ENCODE measurements at regions not wholly inside any gene's neighbourhood (a gene's known extent, or its start where the extent isn't known, plus 50 kb on each side); places are given as distances from the start of the nearest gene placed in this dataset.

DNA sequence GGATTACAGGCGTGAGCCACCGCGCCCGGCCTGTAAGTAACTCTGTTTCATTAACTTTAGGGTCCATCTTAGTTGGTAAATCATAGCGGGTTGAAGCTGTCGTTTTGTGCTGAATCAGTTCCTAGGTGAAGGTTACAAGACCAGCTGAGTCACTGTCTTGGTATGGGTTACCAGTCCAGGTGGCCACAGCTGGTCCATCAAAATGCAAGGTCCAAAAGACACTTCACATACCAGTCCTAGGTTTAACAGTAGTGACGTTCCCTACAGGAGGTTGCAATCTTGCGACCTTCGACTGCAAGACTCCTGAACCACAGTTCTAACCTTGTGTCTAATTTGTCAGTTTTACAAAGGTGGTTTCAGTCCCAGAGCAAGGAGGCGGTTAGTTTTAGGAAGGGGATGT lies 160.1 kb upstream of the ATP10A start:
- TF ChIP-seq GATA2 (IDR thresholded peaks at IDR 0.05; ENCODE audit: low read depth, low read length) (no peak), GATA3 (IDR thresholded peaks at IDR 0.05; ENCODE audit: low read depth, low read length) (no peak)

DNA sequence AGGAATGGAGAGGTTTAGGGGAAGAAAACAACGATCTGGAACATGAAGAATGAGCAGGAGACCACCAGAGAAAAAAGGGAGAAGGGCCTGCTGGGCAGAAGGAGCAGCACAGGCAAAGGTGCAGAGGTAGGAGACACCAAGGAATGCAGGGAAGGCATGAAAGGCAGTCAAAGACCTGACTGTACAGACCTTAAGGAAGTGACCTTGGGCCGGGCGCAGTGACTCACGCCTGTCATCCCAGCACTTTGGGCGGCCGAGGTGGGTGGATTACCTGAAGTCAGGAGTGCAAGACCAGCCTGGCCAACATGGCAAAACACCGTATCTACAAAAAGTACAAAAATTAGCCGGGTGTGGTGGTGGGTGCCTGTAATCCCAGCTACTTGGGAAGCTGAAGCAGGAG lies 157.7 kb upstream of the ATP10A start:
- TF ChIP-seq GATA2 (IDR thresholded peaks at IDR 0.05; ENCODE audit: low read depth, low read length), result no peak
- no peak for TF ChIP-seq GATA3 (IDR thresholded peaks at IDR 0.05; ENCODE audit: low read depth, low read length)

GRCh38 chr15:26017665-26018064 lies 154.5 kb upstream of the ATP10A start:
- no peak for TF ChIP-seq GATA3 (IDR thresholded peaks at IDR 0.05; ENCODE audit: low read depth, low read length)
- no peak for TF ChIP-seq GATA2 (IDR thresholded peaks at IDR 0.05; ENCODE audit: low read depth, low read length)

DNA sequence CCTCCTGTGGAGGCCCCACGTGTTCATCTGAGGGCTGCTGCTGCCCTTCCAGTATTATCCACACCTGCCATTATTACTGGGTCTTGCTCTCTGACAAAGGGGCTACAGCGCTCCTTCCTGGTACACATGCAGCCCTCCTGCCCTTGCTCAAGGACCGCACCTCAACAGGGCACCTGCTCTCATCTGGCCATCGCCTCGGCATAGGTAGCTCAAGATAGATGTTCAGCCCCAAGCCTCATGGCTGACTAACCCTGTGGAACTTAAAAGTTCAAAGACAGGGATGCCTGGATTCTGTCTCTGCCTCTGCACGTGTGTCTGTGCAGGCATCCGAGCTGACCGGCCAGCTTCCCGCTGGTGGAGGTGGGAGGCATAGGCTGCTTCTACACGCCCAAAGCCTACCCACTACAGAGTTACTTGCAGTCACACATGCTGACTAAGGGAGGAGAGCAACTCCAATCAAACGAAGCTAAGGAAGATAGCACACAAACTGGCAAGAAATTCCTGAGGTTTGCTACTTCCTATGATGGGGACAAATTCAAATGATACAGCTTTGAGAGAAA lies 152.5 kb upstream of the ATP10A start:
- TF ChIP-seq GATA2 (IDR thresholded peaks at IDR 0.05; ENCODE audit: low read depth, low read length), result no peak
- TF ChIP-seq GATA3 (IDR thresholded peaks at IDR 0.05; ENCODE audit: low read depth, low read length), result no peak

- TF ChIP-seq GATA2 (IDR thresholded peaks at IDR 0.05; ENCODE audit: low read depth, low read length), result no peak
- no peak for TF ChIP-seq GATA3 (IDR thresholded peaks at IDR 0.05; ENCODE audit: low read depth, low read length)
Observed at GRCh38 chr15:26013981-26014380, 150.9 kb upstream of the ATP10A start.

GRCh38 chr15:26011916-26012315 lies 148.8 kb upstream of the ATP10A start:
- TF ChIP-seq GATA2 (IDR thresholded peaks at IDR 0.05; ENCODE audit: low read depth, low read length) (no peak), GATA3 (IDR thresholded peaks at IDR 0.05; ENCODE audit: low read depth, low read length) (no peak)

DNA sequence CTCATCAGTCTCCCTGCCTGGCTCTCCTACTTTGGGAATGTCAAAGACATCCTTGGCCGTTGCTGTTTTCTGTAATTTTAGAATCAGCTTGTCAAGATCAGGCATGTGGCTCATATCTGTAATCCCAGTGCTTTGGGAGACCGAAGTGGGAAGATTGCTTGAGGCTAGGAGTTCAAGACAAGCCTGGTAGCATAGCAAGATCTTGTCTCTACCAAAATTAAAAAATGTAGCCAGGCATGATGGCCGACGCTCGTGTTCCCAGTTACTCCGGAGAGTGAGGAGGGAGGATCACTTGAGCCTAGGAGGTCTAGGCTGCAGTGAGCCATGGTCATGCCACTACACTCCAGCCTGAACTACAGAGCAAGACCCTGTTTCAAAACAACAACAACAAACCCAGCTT lies 144.0 kb upstream of the ATP10A start:
- TF ChIP-seq GATA2 (IDR thresholded peaks at IDR 0.05; ENCODE audit: low read depth, low read length) (no peak), GATA3 (IDR thresholded peaks at IDR 0.05; ENCODE audit: low read depth, low read length) (no peak)

DNA sequence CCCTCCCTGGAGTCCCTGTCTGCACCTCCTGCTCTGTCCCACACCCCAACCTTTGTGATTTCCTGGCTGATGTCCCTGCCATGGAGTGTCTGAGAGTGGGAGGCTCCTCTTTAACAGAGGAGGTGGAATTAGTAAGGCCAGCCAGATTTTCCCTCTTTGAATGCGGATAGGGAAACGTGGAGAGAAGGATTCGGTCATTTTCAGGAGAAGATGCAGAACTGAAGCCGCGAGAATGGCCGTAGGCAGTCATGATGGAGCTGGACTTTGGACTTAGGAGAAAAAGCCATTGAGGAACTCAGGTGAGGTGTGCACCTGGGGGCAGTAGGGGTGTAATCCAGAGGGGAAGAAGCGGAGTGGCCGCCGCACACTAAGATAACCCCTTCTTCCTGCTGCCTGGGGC lies 138.1 kb upstream of the ATP10A start:
- TF ChIP-seq GATA3 (IDR thresholded peaks at IDR 0.05; ENCODE audit: low read depth, low read length), result no peak
- TF ChIP-seq GATA2 (IDR thresholded peaks at IDR 0.05; ENCODE audit: low read depth, low read length), result no peak

DNA sequence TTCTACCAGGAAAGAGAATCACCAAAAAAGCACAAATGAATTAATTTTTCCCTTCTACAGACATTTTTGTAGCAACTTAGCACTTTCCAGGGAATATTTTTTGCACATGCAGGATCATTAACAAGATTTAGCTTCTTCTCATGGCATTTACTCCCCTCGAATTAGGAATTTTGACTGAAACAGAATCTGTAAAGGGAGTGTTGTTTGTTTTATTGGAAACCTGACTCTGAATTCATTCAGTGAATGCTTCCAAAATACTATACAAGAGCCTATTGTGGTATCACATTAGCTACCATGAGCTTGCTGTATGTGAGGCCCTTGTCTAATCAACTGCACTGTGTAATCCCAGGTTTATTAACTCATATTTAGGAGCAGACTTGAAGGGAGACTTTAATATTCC lies 130.4 kb upstream of the ATP10A start:
- TF ChIP-seq GATA3 (IDR thresholded peaks at IDR 0.05; ENCODE audit: low read depth, low read length) (no peak), GATA2 (IDR thresholded peaks at IDR 0.05; ENCODE audit: low read depth, low read length) (no peak)

- TF ChIP-seq GATA2 (IDR thresholded peaks at IDR 0.05; ENCODE audit: low read depth, low read length), result no peak
- no peak for TF ChIP-seq GATA3 (IDR thresholded peaks at IDR 0.05; ENCODE audit: low read depth, low read length)
Observed at GRCh38 chr15:25990220-25990619, 127.1 kb upstream of the ATP10A start.

GRCh38 chr15:25989327-25989726 lies 126.2 kb upstream of the ATP10A start:
- TF ChIP-seq GATA3 (IDR thresholded peaks at IDR 0.05; ENCODE audit: low read depth, low read length), result no peak
- no peak for TF ChIP-seq GATA2 (IDR thresholded peaks at IDR 0.05; ENCODE audit: low read depth, low read length)

DNA sequence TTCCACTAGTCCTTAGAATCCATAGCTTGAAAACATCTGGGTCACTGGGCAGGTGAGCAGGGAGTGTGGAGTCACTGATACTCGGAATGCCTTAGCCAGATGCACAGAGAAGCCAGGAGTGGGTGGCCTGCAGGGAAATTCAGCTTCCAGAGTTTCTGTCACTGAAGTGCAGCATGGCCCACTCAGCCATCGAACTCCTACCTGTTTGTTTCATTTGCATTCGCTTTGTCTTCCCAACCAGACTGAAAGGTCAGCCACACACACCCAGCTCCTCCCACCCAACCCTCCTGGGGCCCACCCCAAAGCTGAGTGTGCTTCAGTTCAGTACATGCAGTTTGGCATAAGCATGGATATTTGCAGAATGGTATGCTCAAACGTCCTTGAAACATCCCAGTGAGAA lies 124.5 kb upstream of the ATP10A start:
- TF ChIP-seq GATA2 (IDR thresholded peaks at IDR 0.05; ENCODE audit: low read depth, low read length), result no peak
- no peak for TF ChIP-seq GATA3 (IDR thresholded peaks at IDR 0.05; ENCODE audit: low read depth, low read length)

DNA sequence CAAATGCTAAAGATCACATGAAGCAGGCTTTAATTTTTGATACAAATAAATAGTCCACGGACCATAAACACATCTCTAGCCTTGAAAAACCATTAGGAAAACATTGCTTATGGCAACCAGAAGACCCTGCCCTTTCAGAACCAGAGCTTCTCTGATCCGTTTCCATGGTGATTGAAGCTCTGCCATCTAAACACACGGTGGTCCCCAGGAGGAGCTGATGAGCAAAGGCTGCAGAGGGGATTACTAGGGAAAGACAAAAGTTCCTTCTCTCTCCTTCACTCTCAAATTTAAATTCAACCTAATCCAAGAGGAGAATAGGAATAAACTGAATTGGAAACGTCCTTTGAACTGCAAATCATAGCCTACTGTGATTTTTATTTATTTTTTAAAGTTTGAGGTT lies 122.0 kb upstream of the ATP10A start:
- TF ChIP-seq GATA3 (IDR thresholded peaks at IDR 0.05; ENCODE audit: low read depth, low read length) (no peak), GATA2 (IDR thresholded peaks at IDR 0.05; ENCODE audit: low read depth, low read length) (no peak)

- TF ChIP-seq GATA3 (IDR thresholded peaks at IDR 0.05; ENCODE audit: low read depth, low read length) (no peak), GATA2 (IDR thresholded peaks at IDR 0.05; ENCODE audit: low read depth, low read length) (no peak)
Observed at GRCh38 chr15:25982736-25983135, 119.6 kb upstream of the ATP10A start.

- TF ChIP-seq GATA2 (IDR thresholded peaks at IDR 0.05; ENCODE audit: low read depth, low read length) (no peak), GATA3 (IDR thresholded peaks at IDR 0.05; ENCODE audit: low read depth, low read length) (no peak)
Observed at GRCh38 chr15:25981114-25981513, 118.0 kb upstream of the ATP10A start.

DNA sequence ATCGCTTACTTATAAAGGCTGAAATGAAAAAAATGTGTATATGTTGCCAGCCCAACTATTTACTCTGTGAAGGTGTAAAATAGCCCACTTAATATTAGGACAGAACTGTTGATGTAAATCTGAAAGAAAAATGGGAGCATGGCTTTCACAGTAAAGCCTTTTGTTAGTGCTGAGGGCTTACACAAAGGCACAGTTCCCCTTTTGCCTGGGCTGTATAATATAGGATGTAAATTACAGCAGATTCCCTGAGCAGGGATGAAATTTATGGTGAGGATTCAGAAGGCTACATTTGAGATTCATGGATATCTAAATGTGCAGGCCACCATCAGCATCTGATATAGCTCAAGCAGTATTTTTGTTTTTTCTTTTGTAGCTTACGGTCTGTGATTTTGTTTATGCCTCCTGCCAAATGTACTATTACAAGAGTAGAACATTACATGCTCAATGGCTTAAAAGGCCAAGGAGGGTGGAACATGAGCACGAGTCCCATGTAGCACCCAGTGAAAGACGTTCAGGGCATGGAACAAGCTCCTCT lies 109.1 kb upstream of the ATP10A start:
- TF ChIP-seq GATA3 (IDR thresholded peaks at IDR 0.05; ENCODE audit: low read depth, low read length) (no peak), GATA2 (IDR thresholded peaks at IDR 0.05; ENCODE audit: low read depth, low read length) (no peak)

Data from SH-SY5Y (cell line).